GM12892 (cell line): ENCODE measurements at regions not wholly inside any gene's neighbourhood (a gene's known extent, or its start where the extent isn't known, plus 50 kb on each side); places are given as distances from the start of the nearest gene placed in this dataset.
"Not testable (repeated sequence)": the region's sequence is repeated elsewhere in the genome, so short reads cannot be mapped to it uniquely, and the experiment has no call there.

Experiments used
- POLR2A ChIP-seq: IDR thresholded peaks from 2 replicates; pipeline ENCODE4 v1.6.1; 2011; ENCODE audit warnings: low read depth, low read length, control low read depth
- POLR2AphosphoS5 ChIP-seq: IDR thresholded peaks from 2 replicates; pipeline ENCODE4 v1.6.1; 2011; ENCODE audit warnings: low read depth, low read length, control low read depth
- TAF1 ChIP-seq: IDR thresholded peaks from 2 replicates; pipeline ENCODE4 v1.6.1; 2011; ENCODE audit warnings: low read depth, mild to moderate bottlenecking, control low read depth, low read length, borderline replicate concordance

DNA sequence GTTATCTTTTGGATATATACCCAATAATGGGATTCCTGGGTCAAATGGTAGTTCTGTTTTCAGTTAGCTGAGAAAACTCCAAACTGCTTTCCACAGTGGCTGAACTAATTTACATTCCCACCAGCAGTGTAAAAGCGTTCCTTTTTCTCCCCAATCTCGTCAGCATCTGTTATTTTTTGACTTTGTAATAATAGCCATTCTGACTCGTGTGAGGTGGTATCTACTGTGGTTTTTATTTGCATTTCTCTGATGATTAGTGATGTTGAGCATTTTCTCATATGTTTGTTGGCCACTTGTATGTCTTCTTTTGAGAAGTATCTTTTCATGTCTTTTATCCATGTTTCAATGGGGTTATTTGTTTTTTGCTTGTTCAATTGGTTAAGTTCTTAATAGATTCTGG lies 82.1 kb upstream of the ABCA1 start:
- TF ChIP-seq POLR2AphosphoS5, POLR2A, TAF1: not testable (repeated sequence)
